HCT116 (cell line): ENCODE measurements at regions not wholly inside any gene's neighbourhood (a gene's known extent, or its start where the extent isn't known, plus 50 kb on each side); places are given as distances from the start of the nearest gene placed in this dataset.

Source experiments
- ATAC-seq: fragments of 200-7000 bp; cut with Tn5 transposase; 2 replicates; pipeline ENCODE4 v1.9.1; 2020; ENCODE audit warnings: mild to moderate bottlenecking, moderate library complexity
- BruUV-seq: library from RNA; stranded (reverse); fragments of 400-500 nt; replicated peaks from 2 replicates; lab custom pipeline; 2021; lab: Mats Ljungman, UMichigan
- CTCF ChIA-PET: fragments of 300-600 bp; sonication (Branson Sonifier 250); formaldehyde crosslinking; loops from one replicate; lab custom pipeline; 2021; ENCODE audit warnings: antibody characterized with exemption; lab: Charles Lee
- POLR2A ChIA-PET: fragments of 300-600, 350-600 bp; sonication (Branson Sonifier 250); formaldehyde crosslinking; loops from one replicate; lab custom pipeline; 2021; ENCODE audit warnings: antibody characterized with exemption; lab: Charles Lee
- RAD21 ChIA-PET, 2 experiments: fragments of 300-600 bp; sonication (Branson Sonifier 250); formaldehyde crosslinking; loops; one replicate each; lab custom pipeline; 2023; ENCODE audit warnings: low total read pairs in 2 of 2; ENCODE audit not compliant: uncharacterized antibody in 2 of 2, unreplicated experiment in 2 of 2, low non-redundant PET in 1 of 2; lab: Charles Lee
- DNase-seq: peaks from one replicate; pipeline ENCODE4 v3.0.0-alpha.2; 2010; ENCODE audit warnings: low read depth, low spot score
- H2AFZ ChIP-seq: fragments of 200-600 bp; shearing (Covaris generic), sonication (generic); 2 replicates; pipeline ENCODE4 v1.6.1; 2017; ENCODE audit warnings: low read depth, mixed run types, mixed read lengths, antibody characterized with exemption, low read length; ENCODE audit not compliant: poor library complexity, severe bottlenecking
- H3K27ac ChIP-seq: 2 replicates; pipeline ENCODE4 v1.5.1; 2012; ENCODE audit warnings: low read depth, low read length
- H3K27me3 ChIP-seq: fragments of 200-600 bp; sonication (generic); 2 replicates; pipeline ENCODE4 v1.6.1; 2016; ENCODE audit warnings: mixed run types, low read length, mixed read lengths; ENCODE audit not compliant: insufficient read depth
- H3K36me3 ChIP-seq, 2 experiments: fragments of 200-500 bp in 1 of 2; fragments of 200-600 bp in 1 of 2; sonication (Bioruptor generic) in 1 of 2; sonication (generic) in 1 of 2; 2 replicates each; pipeline versions ENCODE4 v1.5.1 to v1.6.1; 2014 to 2016; ENCODE audit warnings: low read length in 2 of 2, inconsistent platforms in 1 of 2, mixed read lengths in 1 of 2, mixed run types in 1 of 2; ENCODE audit not compliant: insufficient read depth in 2 of 2, control insufficient read depth in 1 of 2
- H3K4me1 ChIP-seq, 2 experiments: fragments of 200-600 bp in 1 of 2; sonication (generic) in 1 of 2; 2 replicates each; pipeline versions ENCODE4 v1.5.1 to v1.6.1; 2012 to 2017; ENCODE audit warnings: low read length in 2 of 2, inconsistent platforms in 1 of 2, mild to moderate bottlenecking in 1 of 2, mixed read lengths in 1 of 2, mixed run types in 1 of 2, moderate library complexity in 1 of 2; ENCODE audit not compliant: insufficient read depth in 2 of 2, control insufficient read depth in 1 of 2
- H3K4me2 ChIP-seq: fragments of 200-600 bp; sonication (generic); 2 replicates; pipeline ENCODE4 v1.6.1; 2017; ENCODE audit warnings: mixed run types, low read length, mixed read lengths
- H3K4me3 ChIP-seq, 2 experiments: fragments of 200-600 bp in 1 of 2; sonication (generic) in 1 of 2; replicated peaks in 1 of 2; 2 replicates each; pipeline ENCODE4 v1.5.1; 2011 to 2016; ENCODE audit warnings: low read length in 2 of 2, control low read depth in 1 of 2, low read depth in 1 of 2, mild to moderate bottlenecking in 1 of 2, mixed read lengths in 1 of 2, mixed run types in 1 of 2
- H3K79me2 ChIP-seq: fragments of 200-600 bp; sonication (generic); 2 replicates; pipeline ENCODE4 v1.6.1; 2017; ENCODE audit warnings: mild to moderate bottlenecking, mixed run types, low read length, moderate library complexity, mixed read lengths; ENCODE audit not compliant: insufficient read depth
- H3K9ac ChIP-seq: fragments of 200-600 bp; sonication (generic); 2 replicates; pipeline ENCODE4 v1.6.1; 2016; ENCODE audit warnings: low read length, mixed read lengths
- H3K9me2 ChIP-seq: fragments of 200-600 bp; sonication (generic), shearing (Covaris generic); 2 replicates; pipeline ENCODE4 v1.6.1; 2017; ENCODE audit warnings: mixed run types, mild to moderate bottlenecking, moderate library complexity; ENCODE audit not compliant: insufficient read depth
- H3K9me3 ChIP-seq, 2 experiments: fragments of 200-500 bp in 1 of 2; fragments of 200-600 bp in 1 of 2; sonication (Bioruptor generic) in 1 of 2; sonication (generic) in 1 of 2; 2 replicates each; pipeline ENCODE4 v1.6.1; 2014 to 2017; ENCODE audit warnings: low read length in 2 of 2, mixed read lengths in 2 of 2, inconsistent platforms in 1 of 2, low read depth in 1 of 2, mild to moderate bottlenecking in 1 of 2, mixed run types in 1 of 2, moderate library complexity in 1 of 2; ENCODE audit not compliant: control insufficient read depth in 1 of 2, insufficient read depth in 1 of 2
- H4K20me1 ChIP-seq: fragments of 200-600 bp; sonication (generic), shearing (Covaris generic); 2 replicates; pipeline ENCODE4 v1.6.1; 2017; ENCODE audit warnings: mixed run types, mild to moderate bottlenecking, moderate library complexity; ENCODE audit not compliant: insufficient read depth
- POLR2A ChIP-seq: IDR thresholded peaks from 2 replicates; pipeline ENCODE4 v1.7.0; 2011; ENCODE audit warnings: borderline replicate concordance; ENCODE audit not compliant: insufficient read depth, insufficient read length; ENCODE audit errors: extremely low read depth
- REST ChIP-seq: IDR thresholded peaks from 2 replicates; pipeline ENCODE4 v1.6.1; 2012; ENCODE audit warnings: low read depth
- SP1 ChIP-seq: IDR thresholded peaks from 2 replicates; pipeline ENCODE4 v1.6.1; 2012; ENCODE audit warnings: low read depth
- intact Hi-C: fragments of 100-400 bp; cut with micrococcal nuclease; formaldehyde crosslinking; loops from 2 replicates; pipeline ENCODE4 v1.10.0; 2022

GRCh38 chrX:43083016-43083415 lies 305.1 kb upstream of the PPP1R2C start:
- no peak for TF ChIP-seq POLR2A
- TF ChIP-seq SP1 = no peak
- Histone ChIP-seq H3K4me1 (no peaks in the 10 kb centered on the region), H3K4me3 (no peak overlapping the region), H4K20me1 (no peaks in the 10 kb centered on the region), H3K79me2 (no peaks in the 10 kb centered on the region), H2AFZ (no peak overlapping the region), H3K27me3 (no peaks in the 10 kb centered on the region), H3K9me2 (no peaks in the 10 kb centered on the region), H3K27ac (no peak overlapping the region), H3K36me3 (no peaks in the 10 kb centered on the region), H3K4me2 (no peak overlapping the region), H3K9me3 (no peaks in the 10 kb centered on the region), H3K9ac (no peak overlapping the region)
- POLR2A ChIA-PET = no interaction called here
- DNase-seq (no peak), ATAC-seq (no peak)
- intact Hi-C loops = no loop called here
- CTCF ChIA-PET = no interaction called here
- BruUV-seq = no TSS peak
- RAD21 ChIA-PET = no interaction called here

GRCh38 chrX:43087830-43088229 lies 309.9 kb upstream of the PPP1R2C start:
- H4K20me1 ChIP-seq = no peaks in the 10 kb centered on the region
- TF ChIP-seq REST = no peak
- H3K36me3 ChIP-seq = no peaks in the 10 kb centered on the region
- H3K9me2 ChIP-seq = no peaks in the 10 kb centered on the region
- no peaks in the 10 kb centered on the region for H3K79me2 ChIP-seq
- no peak overlapping the region for H2AFZ ChIP-seq
- intact Hi-C loops = no loop called here
- CTCF ChIA-PET = no interaction called here
- RAD21 ChIA-PET = no interaction called here
- no peak for DNase-seq
- POLR2A ChIA-PET = no interaction called here
- no peak overlapping the region for H3K4me2 ChIP-seq
- no peak overlapping the region for H3K27ac ChIP-seq
- no peak for ATAC-seq
- H3K4me1 ChIP-seq = no peaks in the 10 kb centered on the region
- no peak overlapping the region for H3K4me3 ChIP-seq
- H3K9ac ChIP-seq = no peak overlapping the region
- H3K9me3 ChIP-seq = no peaks in the 10 kb centered on the region
- H3K27me3 ChIP-seq = no peaks in the 10 kb centered on the region
- no TSS peak for BruUV-seq
